ENCODE measurements at regions not wholly inside any gene's neighbourhood (a gene's known extent, or its start where the extent isn't known, plus 50 kb on each side); places are given as distances from the start of the nearest gene placed in this dataset.
A peak's percentile ranks its signal among the peaks of the same experiment; 100 is the strongest.

GRCh38 chr1:217052196-217052595 is 329.0 kb upstream of the ESRRG start:
- TF ChIP-seq CTCF (IDR thresholded peaks at IDR 0.05): no peak
- no peak for ATAC-seq
- Histone ChIP-seq H3K36me3 (no peaks in the 10 kb centered on the region), H3K27ac (no peak overlapping the region), H3K27me3 (no peaks in the 10 kb centered on the region), H3K4me3 (no peak overlapping the region), H3K4me1 (no peaks in the 10 kb centered on the region), H3K9me3 (no peaks in the 10 kb centered on the region)
- DNase-seq: no peak
- WGBS, 2 donors: 85 to 86% methylated on average over 2 of the region's 2 CpGs
- intact Hi-C loops (cut with DNase I): no loop called here
- FAIRE-seq: no peak

- H3K9me3 ChIP-seq: no peaks in the 10 kb centered on the region
- no peaks in the 10 kb centered on the region for H3K27me3 ChIP-seq
- no peak for TF ChIP-seq CTCF (IDR thresholded peaks at IDR 0.05)
- intact Hi-C loops (cut with DNase I): no loop called here
- ATAC-seq: peak in 1 of 4 donors; percentile 19
- no peaks in the 10 kb centered on the region for H3K4me1 ChIP-seq
- FAIRE-seq: no peak
- H3K36me3 ChIP-seq: no peaks in the 10 kb centered on the region
- WGBS, 2 donors: 37 to 46% methylated on average over 2 of the region's 2 CpGs
- no peak overlapping the region for H3K27ac ChIP-seq
- DNase-seq: no peak
- H3K4me3 ChIP-seq: no peak overlapping the region
Measured at GRCh38 chr1:217049721-217050120, 326.5 kb upstream of the ESRRG start.

- whole genome bisulfite sequencing, 2 donors: 89 to 98% methylated on average over 1 of the region's 1 CpG
- no peak for ATAC-seq
- no peak overlapping the region for H3K4me3 ChIP-seq
- H3K9me3 ChIP-seq: no peaks in the 10 kb centered on the region
- H3K27me3 ChIP-seq: no peaks in the 10 kb centered on the region
- no peak overlapping the region for H3K27ac ChIP-seq
- DNase-seq: no peak
- TF ChIP-seq CTCF (IDR thresholded peaks at IDR 0.05): no peak
- intact Hi-C loops (cut with DNase I): no loop called here
- H3K36me3 ChIP-seq: no peaks in the 10 kb centered on the region
- H3K4me1 ChIP-seq: no peaks in the 10 kb centered on the region
- FAIRE-seq: no peak
Measured at GRCh38 chr1:217049081-217049480, 325.9 kb upstream of the ESRRG start.

DNA sequence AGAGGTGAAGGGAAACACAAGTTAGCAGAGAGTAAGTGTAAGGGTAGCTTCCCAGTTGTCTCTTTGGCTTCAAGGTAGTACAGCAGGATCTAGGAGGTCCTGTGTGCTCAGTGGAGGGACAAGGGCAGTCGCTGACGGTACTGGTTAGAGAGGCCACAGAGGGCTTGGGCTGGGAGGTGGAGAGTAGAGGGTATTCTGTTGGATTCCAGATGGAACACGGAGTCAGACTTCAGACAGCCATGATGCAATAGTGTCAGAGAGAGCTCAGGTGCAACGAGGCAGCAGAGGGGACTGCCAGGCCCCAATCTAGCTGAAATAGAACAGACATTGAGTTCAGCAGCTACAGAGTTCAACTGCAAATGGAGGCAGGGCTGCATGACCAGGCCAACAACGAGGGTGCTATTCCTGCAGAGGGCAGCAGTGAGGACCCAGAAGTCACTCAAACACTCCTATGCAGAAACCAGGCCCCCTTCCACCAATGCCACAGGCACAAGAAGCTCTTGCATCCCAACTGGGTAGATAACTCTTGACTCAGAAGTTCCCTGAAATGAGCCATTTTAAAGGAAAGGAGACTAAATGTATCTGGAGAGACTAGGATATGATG is 325.0 kb upstream of the ESRRG start:
- Histone ChIP-seq H3K4me1 (no peaks in the 10 kb centered on the region), H3K27me3 (no peaks in the 10 kb centered on the region), H3K36me3 (no peaks in the 10 kb centered on the region), H3K9me3 (no peaks in the 10 kb centered on the region), H3K4me3 (no peak overlapping the region), H3K27ac (no peak overlapping the region)
- FAIRE-seq (no peak), ATAC-seq (no peak), DNase-seq (no peak)
- intact Hi-C loops (cut with DNase I): no loop called here
- WGBS, 2 donors: 72 to 75% methylated on average over 5 of the region's 5 CpGs
- TF ChIP-seq CTCF (IDR thresholded peaks at IDR 0.05): no peak

DNA sequence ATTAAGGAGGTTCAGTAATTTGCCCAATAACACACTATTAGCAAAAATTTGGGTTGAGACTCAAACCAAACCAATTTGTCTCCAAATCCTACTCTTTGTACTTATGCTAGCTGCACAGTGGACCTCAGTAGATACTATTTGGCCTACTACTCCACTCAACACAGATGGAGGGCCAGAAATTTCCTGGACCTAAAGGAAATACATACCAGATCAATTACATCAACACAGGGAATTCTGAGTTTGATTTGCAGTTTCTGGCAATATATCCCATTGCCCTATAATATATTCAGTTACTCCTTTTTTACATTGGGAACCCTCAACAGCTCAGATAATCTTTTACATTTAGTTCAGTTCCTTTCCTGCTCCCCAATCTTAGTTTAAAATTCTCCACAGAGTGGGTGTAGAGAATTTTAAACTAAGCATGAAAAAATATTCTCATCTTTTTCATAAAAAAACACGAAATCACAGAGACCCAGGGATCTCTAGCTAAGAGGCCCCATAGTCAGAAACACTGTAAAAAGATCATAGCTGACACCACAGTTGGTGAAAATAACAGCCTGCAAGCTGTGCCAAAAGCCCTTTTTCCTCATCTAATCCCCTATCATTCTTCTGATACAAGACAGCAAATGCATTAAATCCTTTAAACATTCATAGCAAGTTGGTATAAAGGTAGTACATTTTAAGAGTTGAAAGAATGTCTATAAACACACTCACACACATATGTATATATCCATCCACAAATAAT is 317.7 kb upstream of the ESRRG start:
- TF ChIP-seq CTCF (IDR thresholded peaks at IDR 0.05): no peak
- 56 to 62% methylated on average over 1 of the region's 1 CpG for WGBS, 2 donors
- Histone ChIP-seq H3K27ac (no peak overlapping the region), H3K36me3 (no peaks in the 10 kb centered on the region), H3K4me3 (no peak overlapping the region), H3K9me3 (no peaks in the 10 kb centered on the region), H3K27me3 (no peaks in the 10 kb centered on the region), H3K4me1 (no peaks in the 10 kb centered on the region)
- DNase-seq (no peak), ATAC-seq (no peak), FAIRE-seq (no peak)
- intact Hi-C loops (cut with DNase I): no loop called here

Measured in pancreas (tissue), 10 donors.